HG02610 (cell line): ENCODE measurements at regions not wholly inside any gene's neighbourhood (a gene's known extent, or its start where the extent isn't known, plus 50 kb on each side); places are given as distances from the start of the nearest gene placed in this dataset.

ENCODE experiments used
- ATAC-seq: cut with Tn5 transposase; IDR thresholded peaks from one replicate; pipeline ENCODE4 v1.9.1; 2021; ENCODE audit warnings: mild to moderate bottlenecking, moderate library complexity; ENCODE audit not compliant: unreplicated experiment

GRCh38 chr19:28793391-28794168 is 419.4 kb downstream of the UQCRFS1 start:
- ATAC-seq: no peak

- ATAC-seq: no peak
Measured at GRCh38 chr19:28785971-28786370, 427.0 kb downstream of the UQCRFS1 start.

- no peak for ATAC-seq
Measured at GRCh38 chr19:28764066-28764465, 448.9 kb downstream of the UQCRFS1 start.

- no peak for ATAC-seq
Measured at GRCh38 chr19:28746478-28746877, 466.5 kb downstream of the UQCRFS1 start.

- ATAC-seq: no peak
Measured at GRCh38 chr19:28744943-28745342, 468.0 kb downstream of the UQCRFS1 start.

GRCh38 chr19:28744014-28744413 is 468.9 kb downstream of the UQCRFS1 start:
- no peak for ATAC-seq

- ATAC-seq: no peak
Measured at GRCh38 chr19:28737021-28737895, 475.7 kb downstream of the UQCRFS1 start.

- no peak for ATAC-seq
Measured at GRCh38 chr19:28736528-28736927, 476.4 kb downstream of the UQCRFS1 start.

- no peak for ATAC-seq
Measured at GRCh38 chr19:28731577-28731976, 481.4 kb downstream of the UQCRFS1 start.

GRCh38 chr19:28730791-28731512 is 482.0 kb downstream of the UQCRFS1 start:
- ATAC-seq: no peak

- no peak for ATAC-seq
Measured at GRCh38 chr19:28727480-28728159, 485.3 kb downstream of the UQCRFS1 start.

- ATAC-seq: no peak
Measured at GRCh38 chr19:28726533-28727479, 486.1 kb downstream of the UQCRFS1 start.

GRCh38 chr19:28718909-28719308 is 494.0 kb downstream of the UQCRFS1 start:
- no peak for ATAC-seq

GRCh38 chr19:28715157-28715556 is 497.8 kb downstream of the UQCRFS1 start:
- no peak for ATAC-seq

GRCh38 chr19:28711411-28711810 is 501.5 kb downstream of the UQCRFS1 start:
- ATAC-seq: no peak

GRCh38 chr19:28710278-28710677 is 502.7 kb downstream of the UQCRFS1 start:
- ATAC-seq: no peak

- ATAC-seq: no peak
Measured at GRCh38 chr19:28706693-28707092, 506.3 kb downstream of the UQCRFS1 start.

GRCh38 chr19:28705008-28705407 is 507.9 kb downstream of the UQCRFS1 start:
- no peak for ATAC-seq

- ATAC-seq: no peak
Measured at GRCh38 chr19:28703400-28703956, 509.5 kb downstream of the UQCRFS1 start.
